HL-60 (cell line): ENCODE measurements at regions not wholly inside any gene's neighbourhood (a gene's known extent, or its start where the extent isn't known, plus 50 kb on each side); places are given as distances from the start of the nearest gene placed in this dataset.
A peak's percentile ranks its signal among the peaks of the same experiment; 100 is the strongest.

ENCODE experiments used
- GABPA ChIP-seq: IDR thresholded peaks from 2 replicates; pipeline ENCODE4 v1.6.1; 2012; ENCODE audit warnings: low read depth
- POLR2AphosphoS5 ChIP-seq: IDR thresholded peaks from 2 replicates; pipeline ENCODE4 v1.6.1; 2012; ENCODE audit warnings: low read depth
- SPI1 ChIP-seq: IDR thresholded peaks from 2 replicates; pipeline ENCODE4 v1.6.1; 2012; ENCODE audit warnings: low read depth, mild to moderate bottlenecking, borderline replicate concordance
- TF ChIP-seq, protein P1 (sequence below): IDR thresholded peaks from one replicate; pipeline ENCODE4 v1.5.1; 2011; ENCODE audit warnings: low read length, control low read depth, inconsistent platforms; ENCODE audit not compliant: insufficient read depth

- TF ChIP-seq, protein P1, sequence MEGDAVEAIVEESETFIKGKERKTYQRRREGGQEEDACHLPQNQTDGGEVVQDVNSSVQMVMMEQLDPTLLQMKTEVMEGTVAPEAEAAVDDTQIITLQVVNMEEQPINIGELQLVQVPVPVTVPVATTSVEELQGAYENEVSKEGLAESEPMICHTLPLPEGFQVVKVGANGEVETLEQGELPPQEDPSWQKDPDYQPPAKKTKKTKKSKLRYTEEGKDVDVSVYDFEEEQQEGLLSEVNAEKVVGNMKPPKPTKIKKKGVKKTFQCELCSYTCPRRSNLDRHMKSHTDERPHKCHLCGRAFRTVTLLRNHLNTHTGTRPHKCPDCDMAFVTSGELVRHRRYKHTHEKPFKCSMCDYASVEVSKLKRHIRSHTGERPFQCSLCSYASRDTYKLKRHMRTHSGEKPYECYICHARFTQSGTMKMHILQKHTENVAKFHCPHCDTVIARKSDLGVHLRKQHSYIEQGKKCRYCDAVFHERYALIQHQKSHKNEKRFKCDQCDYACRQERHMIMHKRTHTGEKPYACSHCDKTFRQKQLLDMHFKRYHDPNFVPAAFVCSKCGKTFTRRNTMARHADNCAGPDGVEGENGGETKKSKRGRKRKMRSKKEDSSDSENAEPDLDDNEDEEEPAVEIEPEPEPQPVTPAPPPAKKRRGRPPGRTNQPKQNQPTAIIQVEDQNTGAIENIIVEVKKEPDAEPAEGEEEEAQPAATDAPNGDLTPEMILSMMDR = no peak
- TF ChIP-seq POLR2AphosphoS5 = peak; percentile 68
- no peak for TF ChIP-seq SPI1
- no peak for TF ChIP-seq GABPA
Observed at GRCh38 chr2:47310801-47311560, 58.1 kb upstream of the EPCAM start.
